DND-41 (cell line): ENCODE measurements at regions not wholly inside any gene's neighbourhood (a gene's known extent, or its start where the extent isn't known, plus 50 kb on each side); places are given as distances from the start of the nearest gene placed in this dataset.

Source experiments
- ATAC-seq: fragments of 200-7000 bp; cut with Tn5 transposase; 3 replicates; pipeline ENCODE4 v1.9.1; 2021; ENCODE audit warnings: low read depth; ENCODE audit not compliant: insufficient read depth
- DNase-seq: peaks from one replicate; pipeline ENCODE4 v3.0.0-alpha.2; 2020
- H2AFZ ChIP-seq: 2 replicates; pipeline ENCODE4 v1.6.0; 2012; ENCODE audit warnings: low read depth, low read length
- H3K27ac ChIP-seq: 2 replicates; pipeline ENCODE4 v1.5.1; 2012; ENCODE audit warnings: low read length, inconsistent platforms
- H3K27me3 ChIP-seq: fragments of 200-600 bp; sonication (generic); 2 replicates; pipeline ENCODE4 v1.6.0; 2012; ENCODE audit warnings: low read length, mild to moderate bottlenecking, inconsistent platforms; ENCODE audit not compliant: insufficient read depth, poor library complexity
- H3K36me3 ChIP-seq: 2 replicates; pipeline ENCODE4 v1.5.1; 2012; ENCODE audit warnings: low read length, inconsistent platforms; ENCODE audit not compliant: insufficient read depth
- H3K4me1 ChIP-seq: 2 replicates; pipeline ENCODE4 v1.5.1; 2012; ENCODE audit warnings: mild to moderate bottlenecking, low read length; ENCODE audit not compliant: insufficient read depth
- H3K4me2 ChIP-seq: 2 replicates; pipeline ENCODE4 v1.6.0; 2012; ENCODE audit warnings: mild to moderate bottlenecking, moderate library complexity, low read length, inconsistent platforms; ENCODE audit not compliant: insufficient read depth
- H3K4me3 ChIP-seq, 2 experiments: fragments of 200-600 bp in 1 of 2; shearing (Covaris generic) in 1 of 2; 2 replicates each; pipeline ENCODE4 v1.5.1; 2012 to 2016; ENCODE audit warnings: inconsistent platforms in 2 of 2, low read length in 2 of 2, mild to moderate bottlenecking in 2 of 2, low read depth in 1 of 2, moderate library complexity in 1 of 2
- H3K79me2 ChIP-seq: 2 replicates; pipeline ENCODE4 v1.6.0; 2012; ENCODE audit warnings: low read length, inconsistent platforms; ENCODE audit not compliant: insufficient read depth
- H3K9ac ChIP-seq: 2 replicates; pipeline ENCODE4 v1.6.0; 2012; ENCODE audit warnings: low read depth, mild to moderate bottlenecking, inconsistent platforms, low read length, moderate library complexity
- H3K9me3 ChIP-seq: 2 replicates; pipeline ENCODE4 v1.5.1; 2012; ENCODE audit warnings: low read length, moderate library complexity, mild to moderate bottlenecking, inconsistent platforms; ENCODE audit not compliant: insufficient read depth, severe bottlenecking
- H4K20me1 ChIP-seq: 2 replicates; pipeline ENCODE4 v1.6.0; 2012; ENCODE audit warnings: low read length; ENCODE audit not compliant: insufficient read depth
- EZH2 ChIP-seq: IDR thresholded peaks from 3 replicates; pipeline ENCODE4 v1.6.1; 2012; ENCODE audit warnings: borderline replicate concordance, low read depth, mild to moderate bottlenecking, moderate library complexity, low read length, inconsistent platforms; ENCODE audit not compliant: severe bottlenecking
- TF ChIP-seq, protein P1 (sequence below): IDR thresholded peaks from 2 replicates; pipeline ENCODE4 v1.5.1; 2012; ENCODE audit warnings: borderline replicate concordance, low read length, moderate library complexity, mild to moderate bottlenecking; ENCODE audit not compliant: poor library complexity, severe bottlenecking; ENCODE audit errors: extremely low read depth

DNA sequence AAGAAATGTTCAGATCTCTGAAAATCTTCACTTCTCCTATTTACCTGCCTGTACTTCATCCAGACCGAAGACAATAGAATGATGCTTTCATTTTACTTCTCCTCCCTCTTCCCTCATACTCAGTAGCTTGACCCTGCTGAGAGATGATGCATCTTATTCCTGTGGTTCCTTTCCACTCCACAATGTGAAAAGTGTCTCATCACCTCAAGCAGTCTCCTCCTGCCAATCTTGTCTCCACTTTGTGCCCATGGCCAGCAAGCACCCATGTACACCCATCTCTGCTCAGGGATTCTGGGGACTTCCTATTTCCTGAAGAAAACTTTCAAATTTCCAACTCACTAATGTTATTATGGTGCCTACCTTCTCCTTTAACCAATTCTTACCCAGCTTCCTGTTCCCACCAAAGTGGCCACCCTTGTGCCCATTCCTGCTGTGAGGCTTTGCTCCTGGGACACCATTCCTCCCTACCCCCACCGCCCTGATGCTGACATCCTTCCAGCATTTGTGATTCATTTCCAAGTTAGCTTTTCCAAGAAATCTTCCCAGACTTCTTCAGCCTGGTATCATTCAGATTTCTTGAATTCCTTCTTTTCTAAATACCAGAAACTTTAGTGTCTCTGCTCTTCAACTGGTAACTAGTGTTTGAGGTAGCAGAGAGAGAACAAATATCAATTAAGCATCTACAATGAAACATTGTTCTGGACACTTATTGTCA, 212.5 kb downstream of the POSTN start:
- no peak overlapping the region for H3K9ac ChIP-seq
- H3K9me3 ChIP-seq: no peaks in the 10 kb centered on the region
- TF ChIP-seq EZH2: no peak
- no peaks in the 10 kb centered on the region for H3K27me3 ChIP-seq
- ATAC-seq: no peak
- H3K4me1 ChIP-seq: no peaks in the 10 kb centered on the region
- H4K20me1 ChIP-seq: no peaks in the 10 kb centered on the region
- no peaks in the 10 kb centered on the region for H3K79me2 ChIP-seq
- no peak overlapping the region for H3K4me3 ChIP-seq
- no peak overlapping the region for H3K27ac ChIP-seq
- H2AFZ ChIP-seq: no peak overlapping the region
- no peak for DNase-seq
- H3K4me2 ChIP-seq: no peak overlapping the region
- no peaks in the 10 kb centered on the region for H3K36me3 ChIP-seq

DNA sequence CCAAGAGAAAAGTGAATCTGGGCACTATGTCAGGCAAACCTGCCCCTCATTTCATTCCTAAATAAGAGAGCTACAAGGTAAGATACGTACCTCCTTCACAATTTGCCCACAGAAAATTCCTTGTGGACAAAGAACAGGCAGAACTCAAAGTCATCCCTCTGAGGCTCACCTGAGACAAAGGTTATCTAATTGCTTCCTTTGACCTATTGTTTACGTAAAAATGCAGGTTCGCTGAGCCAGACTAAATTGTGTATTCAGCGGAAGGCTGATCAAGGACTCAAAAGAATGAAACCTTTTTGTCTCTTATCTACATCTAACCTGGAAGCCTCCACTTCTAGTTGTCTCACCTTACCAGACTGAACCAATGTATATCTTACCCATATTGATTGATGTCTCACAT, 213.3 kb downstream of the POSTN start:
- H3K36me3 ChIP-seq: no peaks in the 10 kb centered on the region
- no peaks in the 10 kb centered on the region for H3K9me3 ChIP-seq
- no peak overlapping the region for H3K4me2 ChIP-seq
- H3K27ac ChIP-seq: no peak overlapping the region
- TF ChIP-seq, protein P1, sequence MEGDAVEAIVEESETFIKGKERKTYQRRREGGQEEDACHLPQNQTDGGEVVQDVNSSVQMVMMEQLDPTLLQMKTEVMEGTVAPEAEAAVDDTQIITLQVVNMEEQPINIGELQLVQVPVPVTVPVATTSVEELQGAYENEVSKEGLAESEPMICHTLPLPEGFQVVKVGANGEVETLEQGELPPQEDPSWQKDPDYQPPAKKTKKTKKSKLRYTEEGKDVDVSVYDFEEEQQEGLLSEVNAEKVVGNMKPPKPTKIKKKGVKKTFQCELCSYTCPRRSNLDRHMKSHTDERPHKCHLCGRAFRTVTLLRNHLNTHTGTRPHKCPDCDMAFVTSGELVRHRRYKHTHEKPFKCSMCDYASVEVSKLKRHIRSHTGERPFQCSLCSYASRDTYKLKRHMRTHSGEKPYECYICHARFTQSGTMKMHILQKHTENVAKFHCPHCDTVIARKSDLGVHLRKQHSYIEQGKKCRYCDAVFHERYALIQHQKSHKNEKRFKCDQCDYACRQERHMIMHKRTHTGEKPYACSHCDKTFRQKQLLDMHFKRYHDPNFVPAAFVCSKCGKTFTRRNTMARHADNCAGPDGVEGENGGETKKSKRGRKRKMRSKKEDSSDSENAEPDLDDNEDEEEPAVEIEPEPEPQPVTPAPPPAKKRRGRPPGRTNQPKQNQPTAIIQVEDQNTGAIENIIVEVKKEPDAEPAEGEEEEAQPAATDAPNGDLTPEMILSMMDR: no peak
- no peak for TF ChIP-seq EZH2
- no peaks in the 10 kb centered on the region for H3K79me2 ChIP-seq
- ATAC-seq (no peak), DNase-seq (no peak)
- no peaks in the 10 kb centered on the region for H4K20me1 ChIP-seq
- H3K4me1 ChIP-seq: no peaks in the 10 kb centered on the region
- no peak overlapping the region for H2AFZ ChIP-seq
- no peaks in the 10 kb centered on the region for H3K27me3 ChIP-seq
- H3K4me3 ChIP-seq: no peak overlapping the region
- no peak overlapping the region for H3K9ac ChIP-seq

DNA sequence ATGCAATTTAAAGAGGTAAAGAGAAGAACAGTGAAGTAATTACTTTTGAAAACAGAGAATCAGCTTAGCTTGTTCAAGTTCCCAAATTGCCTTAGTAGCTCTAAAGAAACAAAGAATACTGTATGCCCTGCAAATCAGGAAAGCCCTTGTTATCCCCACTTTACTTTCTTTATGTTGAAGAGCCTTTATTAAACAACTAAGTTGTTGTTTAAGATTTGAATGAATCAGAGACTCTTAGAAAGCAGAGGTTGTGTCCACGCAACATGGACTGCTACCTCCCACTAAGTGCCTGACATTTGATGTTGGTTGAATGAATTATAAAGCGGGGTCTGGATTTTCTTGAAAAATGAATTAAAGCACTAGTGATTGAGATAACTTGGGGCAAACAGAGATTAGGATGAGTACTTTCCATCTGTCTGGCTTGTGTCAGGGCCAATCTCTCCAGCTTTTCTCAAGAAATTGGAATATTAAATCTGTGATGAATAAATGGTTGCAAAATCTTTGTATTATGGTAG, 214.7 kb downstream of the POSTN start:
- no peaks in the 10 kb centered on the region for H4K20me1 ChIP-seq
- no peak overlapping the region for H3K4me2 ChIP-seq
- no peaks in the 10 kb centered on the region for H3K79me2 ChIP-seq
- H3K27me3 ChIP-seq: no peaks in the 10 kb centered on the region
- no peak for DNase-seq
- H3K4me1 ChIP-seq: no peaks in the 10 kb centered on the region
- H3K4me3 ChIP-seq: no peak overlapping the region
- no peaks in the 10 kb centered on the region for H3K9me3 ChIP-seq
- no peak overlapping the region for H3K27ac ChIP-seq
- H3K36me3 ChIP-seq: no peaks in the 10 kb centered on the region
- TF ChIP-seq, protein P1: no peak
- no peak for TF ChIP-seq EZH2
- H3K9ac ChIP-seq: no peak overlapping the region
- no peak overlapping the region for H2AFZ ChIP-seq
- no peak for ATAC-seq

DNA sequence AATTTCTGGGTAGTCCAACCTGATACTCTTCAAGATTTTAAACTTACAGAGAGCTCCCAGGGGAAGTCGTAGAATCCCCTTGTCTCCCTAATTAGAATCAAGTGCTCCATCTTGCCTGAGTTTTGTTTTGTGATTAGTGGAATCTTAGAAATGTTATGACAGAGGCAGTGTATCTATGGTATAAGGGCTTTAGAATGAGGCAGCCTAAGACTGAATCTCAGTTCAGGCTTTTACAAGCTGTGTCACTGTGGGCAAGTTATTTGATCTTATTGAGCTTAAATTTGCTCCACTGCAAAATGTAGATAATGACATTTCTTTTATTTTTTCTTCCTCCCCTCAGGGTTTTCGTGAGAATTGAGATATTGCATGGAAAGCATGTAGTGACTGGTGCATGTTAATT, 215.5 kb downstream of the POSTN start:
- Histone ChIP-seq H2AFZ (no peak overlapping the region), H3K4me3 (no peak overlapping the region), H3K27ac (no peak overlapping the region), H3K4me1 (no peaks in the 10 kb centered on the region), H3K9me3 (no peaks in the 10 kb centered on the region), H3K36me3 (no peaks in the 10 kb centered on the region), H3K79me2 (no peaks in the 10 kb centered on the region), H3K4me2 (no peak overlapping the region), H3K9ac (no peak overlapping the region), H4K20me1 (no peaks in the 10 kb centered on the region), H3K27me3 (no peaks in the 10 kb centered on the region)
- DNase-seq (no peak), ATAC-seq (no peak)
- TF ChIP-seq, protein P1: no peak
- TF ChIP-seq EZH2: no peak
